ENCODE measurements at regions not wholly inside any gene's neighbourhood (a gene's known extent, or its start where the extent isn't known, plus 50 kb on each side); places are given as distances from the start of the nearest gene placed in this dataset.

GRCh38 chr13:99035715-99036114, 57.9 kb upstream of the DOCK9 start:
- no peak overlapping the region for H3K4me3 ChIP-seq (ENCODE audit: low read depth, low read length)
- no peaks in the 10 kb centered on the region for H3K27me3 ChIP-seq (ENCODE audit: control insufficient read depth, insufficient read depth, low read length)
- H3K36me3 ChIP-seq (ENCODE audit: control insufficient read depth, insufficient read depth, low read length) = peaks cover 2% of the 10 kb centered on the region
- Mint-ChIP-seq H3K9me3 (peaks cover 0 to 1% (median 0%) of the 10 kb centered on the region in 7 donors), H3K36me3 (peaks cover 8% of the 10 kb centered on the region), H3K4me1 (peaks cover 0 to 27% (median 19%) of the 10 kb centered on the region in 4 donors), H3K27ac (peak overlapping the region in 2 of 3 donors; percentile 0 to 62), H3K27me3 (no peaks in the 10 kb centered on the region), H3K4me3 (no peak overlapping the region)
- H3K27ac ChIP-seq (ENCODE audit: insufficient read depth, low read length, poor library complexity, severe bottlenecking) = no peak overlapping the region
- no peak for DNase-seq
- H3K4me1 ChIP-seq (ENCODE audit: control insufficient read depth, insufficient read depth, low read length, poor library complexity, severe bottlenecking) = no peaks in the 10 kb centered on the region
- no peak for ATAC-seq (ENCODE audit: low read depth in 2 of 2)
- no peaks in the 10 kb centered on the region for H3K9me3 ChIP-seq (ENCODE audit: control insufficient read depth in 2 of 2, low read length in 2 of 2)

DNA sequence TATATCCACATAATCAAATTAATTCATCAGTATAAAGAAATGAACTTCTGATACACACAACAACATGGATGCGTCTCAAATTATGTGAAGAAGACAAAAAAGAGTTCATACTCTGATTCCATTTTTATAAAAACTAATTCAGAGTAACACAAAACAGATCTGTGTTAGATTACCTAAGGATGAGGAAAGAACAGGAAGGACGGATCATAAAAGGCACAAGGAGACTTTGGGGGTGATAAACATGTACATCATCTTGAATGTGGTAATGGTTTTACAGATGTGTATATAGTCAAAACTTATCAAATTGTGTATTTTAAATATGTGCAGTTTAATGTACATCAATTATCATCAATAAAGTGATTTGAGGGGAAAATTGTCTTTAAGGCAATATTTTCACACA, 59.9 kb upstream of the DOCK9 start:
- Mint-ChIP-seq H3K36me3 (peaks cover 11% of the 10 kb centered on the region), H3K4me1 (peaks cover 0 to 39% (median 27%) of the 10 kb centered on the region in 4 donors), H3K9me3 (peaks cover 0 to 3% (median 0%) of the 10 kb centered on the region in 7 donors), H3K4me3 (no peak overlapping the region), H3K27me3 (no peaks in the 10 kb centered on the region), H3K27ac (no peak overlapping the region)
- H3K36me3 ChIP-seq (ENCODE audit: control insufficient read depth, insufficient read depth, low read length) = peaks cover 2% of the 10 kb centered on the region
- no peak for DNase-seq
- H3K9me3 ChIP-seq (ENCODE audit: control insufficient read depth in 2 of 2, low read length in 2 of 2) = no peaks in the 10 kb centered on the region
- ATAC-seq (ENCODE audit: low read depth in 2 of 2) = no peak
- H3K4me3 ChIP-seq (ENCODE audit: low read depth, low read length) = no peak overlapping the region
- H3K27me3 ChIP-seq (ENCODE audit: control insufficient read depth, insufficient read depth, low read length) = no peaks in the 10 kb centered on the region
- no peak overlapping the region for H3K27ac ChIP-seq (ENCODE audit: insufficient read depth, low read length, poor library complexity, severe bottlenecking)
- H3K4me1 ChIP-seq (ENCODE audit: control insufficient read depth, insufficient read depth, low read length, poor library complexity, severe bottlenecking) = no peaks in the 10 kb centered on the region

GRCh38 chr13:99039718-99040280, 61.9 kb upstream of the DOCK9 start:
- peaks cover under 1% of the 10 kb centered on the region for H3K4me1 ChIP-seq (ENCODE audit: control insufficient read depth, insufficient read depth, low read length, poor library complexity, severe bottlenecking)
- Mint-ChIP-seq H3K4me1 (peaks cover 5 to 46% (median 32%) of the 10 kb centered on the region in 4 donors), H3K36me3 (peaks cover 11% of the 10 kb centered on the region), H3K4me3 (no peak overlapping the region), H3K27ac (peak overlapping the region in 1 of 3 donors; percentile 45), H3K27me3 (no peaks in the 10 kb centered on the region), H3K9me3 (peaks cover 0 to 2% (median 0%) of the 10 kb centered on the region in 7 donors)
- ATAC-seq (ENCODE audit: low read depth in 2 of 2) (no peak), DNase-seq (no peak)
- H3K4me3 ChIP-seq (ENCODE audit: low read depth, low read length) = no peak overlapping the region
- no peaks in the 10 kb centered on the region for H3K27me3 ChIP-seq (ENCODE audit: control insufficient read depth, insufficient read depth, low read length)
- H3K27ac ChIP-seq (ENCODE audit: insufficient read depth, low read length, poor library complexity, severe bottlenecking) = no peak overlapping the region
- H3K9me3 ChIP-seq (ENCODE audit: control insufficient read depth in 2 of 2, low read length in 2 of 2) = no peaks in the 10 kb centered on the region
- H3K36me3 ChIP-seq (ENCODE audit: control insufficient read depth, insufficient read depth, low read length) = peaks cover 2% of the 10 kb centered on the region

DNA sequence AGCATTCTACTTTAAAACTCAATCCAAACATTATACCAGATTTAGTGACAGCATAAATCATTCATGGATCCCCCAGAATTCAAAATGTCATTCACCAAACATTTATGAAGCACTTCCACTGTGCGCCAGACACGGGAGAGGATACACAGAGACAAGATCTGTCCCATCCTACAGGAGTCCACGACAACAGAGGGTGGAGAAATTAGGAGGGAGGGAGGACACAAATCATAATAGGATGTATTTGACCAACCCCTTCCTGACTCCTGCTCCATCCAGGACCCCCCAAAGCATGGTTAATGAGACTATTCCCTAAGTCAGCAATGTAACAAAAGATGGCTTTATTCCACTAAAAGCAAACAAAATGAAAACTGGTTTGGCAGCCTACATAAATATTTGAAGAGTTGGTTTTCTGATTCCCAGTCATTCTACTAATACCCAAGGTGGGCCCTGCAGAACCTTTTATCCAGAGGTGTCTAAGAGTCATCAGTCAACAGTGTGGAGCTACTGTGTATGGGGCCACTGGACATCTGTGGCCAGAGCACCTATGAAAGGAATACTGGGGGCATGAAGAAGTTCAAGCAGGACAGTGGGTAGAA, 62.8 kb upstream of the DOCK9 start:
- H3K27ac Mint-ChIP-seq = peak overlapping the region in 1 of 3 donors; percentile 28
- H3K4me3 Mint-ChIP-seq = no peak overlapping the region
- H3K27me3 ChIP-seq (ENCODE audit: control insufficient read depth, insufficient read depth, low read length) = no peaks in the 10 kb centered on the region
- H3K9me3 Mint-ChIP-seq = peaks cover 0 to 2% (median 0%) of the 10 kb centered on the region in 7 donors
- H3K27ac ChIP-seq (ENCODE audit: insufficient read depth, low read length, poor library complexity, severe bottlenecking) = no peak overlapping the region
- DNase-seq = no peak
- peaks cover 7% of the 10 kb centered on the region for H3K4me1 ChIP-seq (ENCODE audit: control insufficient read depth, insufficient read depth, low read length, poor library complexity, severe bottlenecking)
- H3K36me3 ChIP-seq (ENCODE audit: control insufficient read depth, insufficient read depth, low read length) = no peaks in the 10 kb centered on the region
- ATAC-seq (ENCODE audit: low read depth in 2 of 2) = no peak
- peaks cover 11% of the 10 kb centered on the region for H3K36me3 Mint-ChIP-seq
- H3K4me1 Mint-ChIP-seq = peaks cover 5 to 55% (median 39%) of the 10 kb centered on the region in 4 donors
- H3K9me3 ChIP-seq (ENCODE audit: control insufficient read depth in 2 of 2, low read length in 2 of 2) = no peaks in the 10 kb centered on the region
- no peak overlapping the region for H3K4me3 ChIP-seq (ENCODE audit: low read depth, low read length)
- H3K27me3 Mint-ChIP-seq = no peaks in the 10 kb centered on the region

- no peak overlapping the region for H3K4me3 Mint-ChIP-seq
- Histone ChIP-seq H3K36me3 (ENCODE audit: control insufficient read depth, insufficient read depth, low read length) (no peaks in the 10 kb centered on the region), H3K27me3 (ENCODE audit: control insufficient read depth, insufficient read depth, low read length) (no peaks in the 10 kb centered on the region), H3K4me3 (ENCODE audit: low read depth, low read length) (no peak overlapping the region), H3K9me3 (ENCODE audit: control insufficient read depth in 2 of 2, low read length in 2 of 2) (no peaks in the 10 kb centered on the region), H3K27ac (ENCODE audit: insufficient read depth, low read length, poor library complexity, severe bottlenecking) (no peak overlapping the region), H3K4me1 (ENCODE audit: control insufficient read depth, insufficient read depth, low read length, poor library complexity, severe bottlenecking) (peaks cover 12% of the 10 kb centered on the region)
- peak overlapping the region in 2 of 3 donors; percentile 9 to 82 for H3K27ac Mint-ChIP-seq
- H3K9me3 Mint-ChIP-seq = peaks cover 0 to 2% (median 0%) of the 10 kb centered on the region in 7 donors
- H3K27me3 Mint-ChIP-seq = no peaks in the 10 kb centered on the region
- peaks cover 8% of the 10 kb centered on the region for H3K36me3 Mint-ChIP-seq
- peaks cover 9 to 62% (median 45%) of the 10 kb centered on the region in 4 donors for H3K4me1 Mint-ChIP-seq
- no peak for ATAC-seq (ENCODE audit: low read depth in 2 of 2)
- DNase-seq = no peak
Measured at GRCh38 chr13:99041337-99041736, 63.5 kb upstream of the DOCK9 start.

DNA sequence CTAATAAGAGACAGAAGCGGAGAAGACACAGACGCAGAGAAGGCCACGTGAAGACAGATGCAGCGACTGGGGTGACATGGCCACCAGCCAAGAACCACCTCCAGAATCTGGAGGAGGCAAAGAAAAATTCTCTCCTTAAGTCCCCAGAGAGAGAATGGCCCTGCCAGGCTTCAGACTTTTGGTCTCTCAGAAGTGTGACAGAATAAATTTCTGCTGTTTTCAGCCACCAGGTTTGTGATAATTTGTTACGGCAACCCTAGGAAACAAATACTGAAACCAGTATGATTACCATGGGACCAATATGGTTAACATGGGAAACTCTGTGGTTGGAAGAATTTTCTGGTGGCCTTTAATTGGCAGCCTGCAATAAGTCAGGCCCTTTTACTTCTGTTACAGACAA, 63.9 kb upstream of the DOCK9 start:
- DNase-seq = no peak
- no peak for ATAC-seq (ENCODE audit: low read depth in 2 of 2)
- H3K9me3 ChIP-seq (ENCODE audit: control insufficient read depth in 2 of 2, low read length in 2 of 2) = no peaks in the 10 kb centered on the region
- H3K27ac ChIP-seq (ENCODE audit: insufficient read depth, low read length, poor library complexity, severe bottlenecking) = no peak overlapping the region
- Mint-ChIP-seq H3K27ac (peak overlapping the region in 2 of 3 donors; percentile 9 to 82), H3K4me1 (peaks cover 12 to 66% (median 49%) of the 10 kb centered on the region in 4 donors), H3K27me3 (no peaks in the 10 kb centered on the region), H3K36me3 (peaks cover 8% of the 10 kb centered on the region), H3K9me3 (peaks cover 0 to 2% (median 0%) of the 10 kb centered on the region in 7 donors), H3K4me3 (no peak overlapping the region)
- no peak overlapping the region for H3K4me3 ChIP-seq (ENCODE audit: low read depth, low read length)
- H3K27me3 ChIP-seq (ENCODE audit: control insufficient read depth, insufficient read depth, low read length) = no peaks in the 10 kb centered on the region
- H3K36me3 ChIP-seq (ENCODE audit: control insufficient read depth, insufficient read depth, low read length) = no peaks in the 10 kb centered on the region
- peaks cover 16% of the 10 kb centered on the region for H3K4me1 ChIP-seq (ENCODE audit: control insufficient read depth, insufficient read depth, low read length, poor library complexity, severe bottlenecking)

DNA sequence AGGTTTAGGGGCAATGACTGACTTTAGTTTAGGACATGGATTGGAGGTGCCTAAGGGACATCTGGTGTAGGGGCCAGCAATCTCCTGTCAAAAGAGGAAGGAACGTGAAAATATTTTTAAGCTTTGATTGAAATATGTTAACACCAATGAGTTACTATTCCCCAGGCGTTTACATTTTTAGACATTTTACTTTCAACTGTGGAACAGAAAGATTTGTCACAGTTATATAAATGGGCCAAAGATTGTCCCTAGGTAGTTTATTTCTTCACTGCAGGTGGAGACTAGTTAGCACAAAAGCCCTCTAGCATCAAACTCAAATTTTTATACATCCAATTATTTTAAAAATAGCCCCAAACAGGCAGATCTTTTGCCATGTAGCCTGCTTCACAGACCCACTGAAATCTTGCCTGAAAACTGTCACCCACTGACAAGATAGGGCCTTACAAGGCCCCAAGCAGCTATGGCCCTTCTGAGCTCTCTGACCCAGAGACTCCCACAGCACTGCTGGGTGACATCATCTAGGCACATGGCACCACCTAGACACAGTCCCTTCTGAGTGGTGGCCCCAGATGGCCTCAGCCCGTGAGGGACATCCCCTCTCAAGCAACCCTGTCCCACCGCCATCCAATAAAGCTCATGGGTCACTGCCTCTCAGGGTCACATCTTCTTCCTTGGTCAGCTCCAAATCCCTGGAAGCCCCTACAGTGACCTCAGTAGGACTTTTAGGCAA, 64.8 kb upstream of the DOCK9 start:
- Histone ChIP-seq H3K4me1 (ENCODE audit: control insufficient read depth, insufficient read depth, low read length, poor library complexity, severe bottlenecking) (peaks cover 22% of the 10 kb centered on the region), H3K36me3 (ENCODE audit: control insufficient read depth, insufficient read depth, low read length) (no peaks in the 10 kb centered on the region), H3K27ac (ENCODE audit: insufficient read depth, low read length, poor library complexity, severe bottlenecking) (no peak overlapping the region), H3K4me3 (ENCODE audit: low read depth, low read length) (no peak overlapping the region), H3K9me3 (ENCODE audit: control insufficient read depth in 2 of 2, low read length in 2 of 2) (no peaks in the 10 kb centered on the region), H3K27me3 (ENCODE audit: control insufficient read depth, insufficient read depth, low read length) (no peaks in the 10 kb centered on the region)
- ATAC-seq (ENCODE audit: low read depth in 2 of 2) = no peak
- DNase-seq = no peak
- Mint-ChIP-seq H3K9me3 (peaks cover 0 to 2% (median 0%) of the 10 kb centered on the region in 7 donors), H3K27me3 (no peaks in the 10 kb centered on the region), H3K36me3 (peaks cover 8% of the 10 kb centered on the region), H3K4me3 (no peak overlapping the region), H3K27ac (peak overlapping the region in 2 of 3 donors; percentile 75 to 82), H3K4me1 (peaks cover 12 to 73% (median 49%) of the 10 kb centered on the region in 4 donors)

All from CD4-positive, CD25-positive, alpha-beta regulatory T cell (primary cell).